DND-41 (cell line): ENCODE measurements at regions not wholly inside any gene's neighbourhood (a gene's known extent, or its start where the extent isn't known, plus 50 kb on each side); places are given as distances from the start of the nearest gene placed in this dataset.

Source experiments
- ATAC-seq: fragments of 200-7000 bp; cut with Tn5 transposase; 3 replicates; pipeline ENCODE4 v1.9.1; 2021; ENCODE audit warnings: low read depth; ENCODE audit not compliant: insufficient read depth
- DNase-seq: peaks from one replicate; pipeline ENCODE4 v3.0.0-alpha.2; 2020
- H2AFZ ChIP-seq: 2 replicates; pipeline ENCODE4 v1.6.0; 2012; ENCODE audit warnings: low read depth, low read length
- H3K27ac ChIP-seq: 2 replicates; pipeline ENCODE4 v1.5.1; 2012; ENCODE audit warnings: low read length, inconsistent platforms
- H3K27me3 ChIP-seq: fragments of 200-600 bp; sonication (generic); 2 replicates; pipeline ENCODE4 v1.6.0; 2012; ENCODE audit warnings: low read length, mild to moderate bottlenecking, inconsistent platforms; ENCODE audit not compliant: insufficient read depth, poor library complexity
- H3K36me3 ChIP-seq: 2 replicates; pipeline ENCODE4 v1.5.1; 2012; ENCODE audit warnings: low read length, inconsistent platforms; ENCODE audit not compliant: insufficient read depth
- H3K4me1 ChIP-seq: 2 replicates; pipeline ENCODE4 v1.5.1; 2012; ENCODE audit warnings: mild to moderate bottlenecking, low read length; ENCODE audit not compliant: insufficient read depth
- H3K4me2 ChIP-seq: 2 replicates; pipeline ENCODE4 v1.6.0; 2012; ENCODE audit warnings: mild to moderate bottlenecking, moderate library complexity, low read length, inconsistent platforms; ENCODE audit not compliant: insufficient read depth
- H3K4me3 ChIP-seq, 2 experiments: fragments of 200-600 bp in 1 of 2; shearing (Covaris generic) in 1 of 2; 2 replicates each; pipeline ENCODE4 v1.5.1; 2012 to 2016; ENCODE audit warnings: inconsistent platforms in 2 of 2, low read length in 2 of 2, mild to moderate bottlenecking in 2 of 2, low read depth in 1 of 2, moderate library complexity in 1 of 2
- H3K79me2 ChIP-seq: 2 replicates; pipeline ENCODE4 v1.6.0; 2012; ENCODE audit warnings: low read length, inconsistent platforms; ENCODE audit not compliant: insufficient read depth
- H3K9ac ChIP-seq: 2 replicates; pipeline ENCODE4 v1.6.0; 2012; ENCODE audit warnings: low read depth, mild to moderate bottlenecking, inconsistent platforms, low read length, moderate library complexity
- H3K9me3 ChIP-seq: 2 replicates; pipeline ENCODE4 v1.5.1; 2012; ENCODE audit warnings: low read length, moderate library complexity, mild to moderate bottlenecking, inconsistent platforms; ENCODE audit not compliant: insufficient read depth, severe bottlenecking
- H4K20me1 ChIP-seq: 2 replicates; pipeline ENCODE4 v1.6.0; 2012; ENCODE audit warnings: low read length; ENCODE audit not compliant: insufficient read depth
- CTCF ChIP-seq: IDR thresholded peaks from 2 replicates; pipeline ENCODE4 v1.5.1; 2012; ENCODE audit warnings: borderline replicate concordance, low read length, moderate library complexity, mild to moderate bottlenecking; ENCODE audit not compliant: poor library complexity, severe bottlenecking; ENCODE audit errors: extremely low read depth
- EZH2 ChIP-seq: IDR thresholded peaks from 3 replicates; pipeline ENCODE4 v1.6.1; 2012; ENCODE audit warnings: borderline replicate concordance, low read depth, mild to moderate bottlenecking, moderate library complexity, low read length, inconsistent platforms; ENCODE audit not compliant: severe bottlenecking

GRCh38 chr14:97312910-97313309, 515.7 kb downstream of the VRK1 start:
- no peaks in the 10 kb centered on the region for H3K79me2 ChIP-seq
- H3K4me3 ChIP-seq, result no peak overlapping the region
- ATAC-seq (no peak), DNase-seq (no peak)
- no peak overlapping the region for H3K9ac ChIP-seq
- no peak overlapping the region for H3K27ac ChIP-seq
- no peak overlapping the region for H3K4me2 ChIP-seq
- peaks cover 7% of the 10 kb centered on the region for H3K9me3 ChIP-seq
- H2AFZ ChIP-seq, result no peak overlapping the region
- no peaks in the 10 kb centered on the region for H4K20me1 ChIP-seq
- TF ChIP-seq EZH2 (no peak), CTCF (no peak)
- no peaks in the 10 kb centered on the region for H3K27me3 ChIP-seq
- no peaks in the 10 kb centered on the region for H3K36me3 ChIP-seq
- peaks cover 5% of the 10 kb centered on the region for H3K4me1 ChIP-seq

- Histone ChIP-seq H3K9ac (no peak overlapping the region), H4K20me1 (no peaks in the 10 kb centered on the region), H3K36me3 (no peaks in the 10 kb centered on the region), H3K9me3 (peaks cover 7% of the 10 kb centered on the region), H3K27ac (no peak overlapping the region), H3K4me3 (no peak overlapping the region), H3K27me3 (no peaks in the 10 kb centered on the region), H2AFZ (no peak overlapping the region), H3K4me2 (no peak overlapping the region), H3K79me2 (no peaks in the 10 kb centered on the region), H3K4me1 (no peaks in the 10 kb centered on the region)
- DNase-seq, result no peak
- ATAC-seq, result no peak
- TF ChIP-seq EZH2 (no peak), CTCF (no peak)
These were observed 518.6 kb downstream of the VRK1 start for GRCh38 chr14:97315790-97316189.

GRCh38 chr14:97318380-97318779, 521.2 kb downstream of the VRK1 start:
- Histone ChIP-seq H3K4me3 (no peak overlapping the region), H3K9ac (no peak overlapping the region), H3K27ac (no peak overlapping the region), H3K36me3 (no peaks in the 10 kb centered on the region), H3K27me3 (no peaks in the 10 kb centered on the region), H2AFZ (no peak overlapping the region), H3K4me1 (no peaks in the 10 kb centered on the region), H4K20me1 (no peaks in the 10 kb centered on the region), H3K79me2 (no peaks in the 10 kb centered on the region), H3K9me3 (peaks cover 6% of the 10 kb centered on the region), H3K4me2 (no peak overlapping the region)
- DNase-seq (no peak), ATAC-seq (no peak)
- TF ChIP-seq EZH2, result no peak
- no peak for TF ChIP-seq CTCF

GRCh38 chr14:97319691-97320090, 522.5 kb downstream of the VRK1 start:
- DNase-seq (no peak), ATAC-seq (no peak)
- H3K79me2 ChIP-seq, result no peaks in the 10 kb centered on the region
- H3K9ac ChIP-seq, result no peak overlapping the region
- no peaks in the 10 kb centered on the region for H3K9me3 ChIP-seq
- no peak overlapping the region for H3K4me3 ChIP-seq
- H3K36me3 ChIP-seq, result no peaks in the 10 kb centered on the region
- no peaks in the 10 kb centered on the region for H4K20me1 ChIP-seq
- no peaks in the 10 kb centered on the region for H3K27me3 ChIP-seq
- TF ChIP-seq CTCF, result no peak
- TF ChIP-seq EZH2, result no peak
- H3K4me1 ChIP-seq, result no peaks in the 10 kb centered on the region
- no peak overlapping the region for H3K4me2 ChIP-seq
- H2AFZ ChIP-seq, result no peak overlapping the region
- H3K27ac ChIP-seq, result no peak overlapping the region
